NOMO-1 (cell line): ENCODE measurements at regions not wholly inside any gene's neighbourhood (a gene's known extent, or its start where the extent isn't known, plus 50 kb on each side); places are given as distances from the start of the nearest gene placed in this dataset.

Experiments
- DNase-seq, 2 experiments: peaks; one replicate each; lab custom pipeline; 2025; ENCODE audit not compliant: unreplicated experiment in 2 of 2; lab: John Stamatoyannopoulos, UW

DNA sequence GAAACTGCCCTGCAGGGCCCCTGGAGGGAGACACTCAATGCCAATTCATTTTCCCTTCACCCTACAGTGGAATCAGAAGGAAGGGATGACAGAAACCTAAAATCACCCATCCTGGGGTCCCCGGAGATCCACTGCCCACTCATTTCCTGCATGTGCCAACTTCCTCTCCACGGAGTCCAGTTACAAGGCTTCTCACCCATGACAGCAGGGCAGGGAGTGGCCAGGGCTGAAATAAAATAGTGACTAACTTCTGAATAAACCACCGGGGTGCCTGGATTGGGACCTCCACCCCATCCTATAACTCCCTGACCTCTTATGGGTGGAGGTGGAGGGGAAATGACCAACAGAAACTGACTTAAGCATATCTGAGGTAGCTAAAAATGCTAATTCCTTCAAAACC is 362.3 kb downstream of the MAFB start:
- DNase-seq = peak in 1 of 2 experiments; percentile 9

DNA sequence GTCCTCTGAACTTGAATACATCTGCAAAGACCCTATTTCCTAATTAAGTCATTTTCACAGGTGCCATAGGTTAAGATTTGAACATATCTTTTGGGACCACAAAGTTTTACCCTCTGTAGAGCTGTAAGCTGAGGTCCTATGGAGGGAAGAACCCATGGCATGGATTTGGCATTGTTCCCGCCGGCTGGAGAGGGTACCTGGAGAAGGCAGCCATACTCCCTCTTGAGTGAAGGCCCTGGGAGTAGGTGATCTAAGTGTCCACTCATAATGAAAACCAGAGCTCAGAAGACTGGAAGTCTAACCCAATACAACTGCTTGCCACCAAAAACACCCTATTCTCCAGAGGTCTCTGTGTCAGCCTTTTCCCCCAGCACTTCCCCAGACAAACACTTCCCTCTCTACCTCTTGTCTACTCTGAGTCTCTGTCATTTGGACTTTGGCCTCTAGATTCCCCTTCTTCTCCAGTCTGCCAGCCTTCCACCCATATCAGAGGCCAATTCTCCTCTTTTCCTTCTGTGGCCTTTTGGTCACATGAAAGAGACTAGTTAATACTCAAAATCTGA is 363.9 kb downstream of the MAFB start:
- DNase-seq = peak; percentile 5 to 16

DNA sequence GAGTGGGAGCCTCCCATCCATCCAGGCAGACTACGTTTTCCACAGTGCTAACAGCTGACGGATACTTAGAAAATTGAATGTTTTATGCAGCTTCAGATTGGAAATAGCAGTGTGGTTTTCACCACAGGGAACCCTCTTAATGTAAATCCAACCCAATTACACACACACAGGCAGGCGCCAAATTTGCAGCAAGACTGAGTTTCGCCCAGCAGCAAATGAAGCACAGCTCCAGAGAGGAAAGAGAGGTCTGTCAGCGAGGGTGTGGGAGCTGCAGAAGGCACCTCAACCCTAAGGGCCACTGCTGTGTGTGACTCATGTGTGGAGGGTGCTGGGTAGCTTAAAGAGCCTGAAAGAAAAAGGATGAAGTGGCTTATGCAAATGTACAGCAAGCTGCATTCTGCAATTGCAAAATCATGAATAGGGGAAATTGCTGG is 365.7 kb downstream of the MAFB start:
- peak; percentile 72 to 80 for DNase-seq

DNA sequence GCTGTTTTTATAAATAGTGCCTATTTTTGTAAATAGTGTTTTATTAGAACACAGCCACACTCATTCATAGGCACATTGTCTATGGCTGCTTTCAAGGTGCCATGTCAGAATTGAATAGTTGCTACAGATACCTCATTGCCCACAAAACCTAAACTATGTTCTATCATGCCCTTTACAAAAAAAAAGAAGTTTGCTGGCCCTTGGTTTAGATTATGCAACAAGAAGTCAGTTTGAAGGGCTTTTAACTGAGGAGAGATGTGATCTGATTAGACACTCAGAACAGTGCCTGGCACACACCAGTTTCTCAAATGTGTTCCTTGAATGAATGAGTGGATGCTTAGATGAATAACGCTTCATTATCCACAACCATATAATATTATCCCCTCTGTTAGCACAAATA is 366.1 kb downstream of the MAFB start:
- DNase-seq = peak; percentile 52 to 59

DNA sequence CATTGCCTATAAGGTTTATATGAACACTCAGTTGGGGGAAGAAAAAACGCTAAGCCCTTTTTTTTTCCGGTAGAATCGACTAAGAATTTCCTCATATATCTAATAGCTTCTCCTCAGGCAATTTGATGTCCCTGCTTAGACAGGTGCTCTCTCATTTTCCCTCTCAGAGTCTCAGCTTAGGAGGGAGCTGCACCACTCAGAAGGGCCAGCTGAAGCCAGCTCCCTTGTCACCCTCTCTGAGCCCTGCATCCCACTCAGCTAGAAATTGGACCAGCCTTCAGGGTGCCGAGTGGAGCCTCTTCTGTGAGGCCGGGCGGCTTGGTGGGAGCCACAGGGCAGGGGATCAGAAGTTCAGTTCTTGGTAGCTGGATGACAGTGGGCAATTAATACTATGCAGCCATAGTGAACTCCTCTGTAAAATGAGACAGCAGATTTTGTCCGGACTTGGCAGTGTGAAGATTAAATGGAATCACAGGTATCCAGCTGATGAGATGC is 368.5 kb downstream of the MAFB start:
- no peak for DNase-seq

DNA sequence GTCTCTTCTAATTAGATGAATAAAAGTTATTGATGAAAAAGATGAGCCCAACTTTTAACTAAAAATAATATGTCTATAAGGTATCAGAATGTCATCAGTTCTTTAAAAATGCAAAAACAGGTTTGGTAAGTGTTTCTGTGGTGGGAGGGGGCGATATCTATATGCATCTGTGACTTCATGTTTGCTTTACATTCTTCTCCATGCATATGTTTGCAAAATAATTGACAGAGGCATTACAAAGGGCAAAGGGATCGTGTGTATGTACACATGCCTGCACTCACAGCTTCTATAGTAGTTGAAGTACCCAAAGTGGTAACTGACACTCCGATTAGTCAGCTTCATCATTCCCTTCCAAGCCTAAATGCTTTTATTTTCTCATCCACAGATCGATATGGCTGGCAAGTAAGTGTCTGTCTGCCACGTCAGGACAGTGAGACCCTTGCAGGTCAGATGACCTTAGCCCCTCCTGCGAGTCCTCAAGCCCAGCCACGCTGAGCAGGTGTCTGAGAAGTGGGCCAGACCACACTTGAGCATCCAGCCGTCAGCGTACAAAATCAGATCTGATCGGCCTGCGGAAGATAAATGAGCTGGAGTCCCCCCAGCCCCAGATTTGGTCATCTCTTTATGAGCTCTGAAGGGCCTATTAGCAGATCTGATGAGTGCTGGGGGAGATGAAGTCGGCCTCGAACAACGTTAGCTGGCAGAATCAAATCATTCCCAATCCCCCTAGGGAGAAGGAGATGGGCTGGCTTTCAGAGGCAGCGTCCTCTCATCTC is 369.1 kb downstream of the MAFB start:
- no peak for DNase-seq

DNA sequence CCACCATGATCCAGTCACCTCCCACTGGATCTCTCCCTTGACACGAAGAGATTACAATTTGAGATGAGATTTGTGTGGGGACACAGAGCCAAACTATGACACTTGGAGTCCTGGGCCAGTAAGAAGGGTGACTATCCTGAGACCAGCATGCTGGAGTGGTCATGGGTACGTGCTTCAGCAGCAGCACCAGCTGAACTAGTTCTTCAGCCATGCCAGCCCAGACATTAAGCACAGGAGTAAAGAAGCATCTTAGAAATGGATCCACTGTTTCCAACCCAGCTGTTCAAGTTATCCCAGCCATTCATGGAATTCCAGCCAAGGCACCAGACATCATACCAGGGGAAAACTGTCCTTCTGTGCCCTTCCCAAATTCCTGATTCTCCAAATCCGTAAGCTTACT is 370.0 kb downstream of the MAFB start:
- no peak for DNase-seq

DNA sequence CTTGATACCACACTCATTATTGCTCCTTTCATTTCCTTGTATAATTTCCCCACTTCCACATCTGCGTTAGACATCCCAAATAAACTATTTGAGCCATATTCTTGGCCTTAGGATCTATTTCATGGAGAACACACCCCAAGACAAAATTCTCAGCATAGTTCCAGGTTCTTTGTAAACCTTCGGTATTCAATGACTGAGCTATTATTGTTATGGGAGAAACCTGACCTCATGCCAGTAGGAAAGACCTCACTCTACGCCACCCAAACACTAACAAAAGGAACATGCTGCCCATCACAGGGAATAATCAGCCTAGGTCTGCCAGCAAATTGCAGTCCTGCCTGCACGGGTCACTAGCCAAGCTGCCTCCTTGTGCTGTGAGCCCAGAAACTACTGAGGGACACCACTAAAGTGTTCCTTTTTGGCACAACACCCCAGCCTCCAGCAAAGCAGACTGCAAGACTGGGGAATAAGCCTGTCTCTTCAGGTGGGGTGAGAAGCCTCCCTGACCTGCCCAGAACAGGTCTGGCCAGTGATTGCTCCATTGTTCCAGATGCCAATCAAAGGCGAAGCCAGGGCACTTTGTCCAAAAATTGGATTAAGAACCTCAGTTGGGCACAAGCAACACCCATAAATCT is 371.8 kb downstream of the MAFB start:
- DNase-seq = no peak

DNA sequence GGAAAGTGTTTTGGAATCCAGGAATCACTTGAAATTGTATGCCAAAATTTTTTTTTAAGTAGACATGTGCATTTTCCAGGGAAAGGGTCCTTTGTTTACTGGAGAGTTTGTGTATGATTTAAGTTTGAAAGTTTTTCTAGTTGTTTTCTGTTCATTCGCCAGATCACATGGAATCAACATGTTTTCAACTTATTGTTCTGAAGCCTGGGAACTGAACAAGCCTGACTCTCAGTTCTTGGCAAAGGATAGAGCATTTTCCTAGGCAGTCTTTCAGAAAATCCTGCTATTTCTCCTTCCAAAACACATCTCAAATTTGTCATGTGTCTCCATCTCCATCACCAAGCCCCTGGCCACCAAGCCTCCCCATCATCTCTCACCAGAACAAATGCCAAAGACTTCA is 374.8 kb downstream of the MAFB start:
- DNase-seq = no peak

DNA sequence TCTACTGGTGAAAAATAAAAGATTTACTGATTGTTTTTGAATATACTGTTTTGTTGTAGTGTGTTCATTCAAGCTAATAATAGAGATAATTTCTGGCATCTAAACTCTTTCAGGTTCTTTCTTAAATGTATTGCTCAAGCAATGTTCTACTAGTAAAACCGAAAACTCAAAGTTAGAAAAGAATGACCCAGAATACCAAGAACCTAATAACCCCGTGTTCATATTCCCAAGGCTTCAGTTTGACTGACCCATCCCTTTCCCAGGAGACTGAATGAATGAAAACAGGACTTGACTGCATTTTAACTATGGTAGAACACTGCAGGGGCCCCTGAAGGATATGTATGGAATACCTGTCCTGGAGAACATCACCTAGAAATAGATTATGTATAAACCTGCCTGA is 375.3 kb downstream of the MAFB start:
- DNase-seq = no peak

DNA sequence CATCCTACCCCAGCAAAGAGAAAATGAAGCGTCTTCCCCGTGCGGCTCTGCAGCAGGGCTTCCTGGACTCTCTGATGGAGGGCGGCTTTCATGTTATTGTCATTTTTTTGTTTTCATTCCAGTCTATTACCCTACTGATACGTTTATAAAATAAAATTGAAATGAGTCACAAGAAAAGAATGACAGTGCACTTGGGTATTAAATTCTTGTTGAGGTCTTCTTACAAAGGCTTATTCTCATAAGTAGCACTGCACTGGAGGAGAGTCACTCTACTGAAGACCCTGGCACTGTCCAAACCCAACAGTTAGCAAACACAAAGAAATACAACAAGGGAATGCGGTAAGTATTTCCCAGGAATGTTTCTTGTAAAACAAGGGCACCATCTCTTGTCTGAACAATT is 379.3 kb downstream of the MAFB start:
- DNase-seq = no peak

DNA sequence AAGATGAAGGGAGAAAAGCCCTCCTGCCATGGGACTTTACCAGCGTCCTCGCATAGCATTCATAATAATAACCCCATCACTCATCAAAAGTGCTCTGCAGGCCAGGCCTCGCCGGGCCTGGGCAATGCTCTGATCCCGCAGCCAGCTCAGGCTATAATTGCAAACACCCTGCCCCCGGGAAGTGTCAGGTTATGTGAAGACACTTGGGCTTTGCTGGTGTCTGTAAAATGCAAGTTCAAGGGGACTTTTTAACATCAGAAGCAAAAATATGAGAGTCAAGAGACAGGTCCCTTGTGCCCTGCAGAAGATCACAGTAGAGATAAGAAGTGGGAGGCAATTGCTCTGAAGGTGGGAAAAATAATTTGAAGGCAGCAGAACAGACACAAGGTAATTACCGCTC is 381.0 kb downstream of the MAFB start:
- no peak for DNase-seq

DNA sequence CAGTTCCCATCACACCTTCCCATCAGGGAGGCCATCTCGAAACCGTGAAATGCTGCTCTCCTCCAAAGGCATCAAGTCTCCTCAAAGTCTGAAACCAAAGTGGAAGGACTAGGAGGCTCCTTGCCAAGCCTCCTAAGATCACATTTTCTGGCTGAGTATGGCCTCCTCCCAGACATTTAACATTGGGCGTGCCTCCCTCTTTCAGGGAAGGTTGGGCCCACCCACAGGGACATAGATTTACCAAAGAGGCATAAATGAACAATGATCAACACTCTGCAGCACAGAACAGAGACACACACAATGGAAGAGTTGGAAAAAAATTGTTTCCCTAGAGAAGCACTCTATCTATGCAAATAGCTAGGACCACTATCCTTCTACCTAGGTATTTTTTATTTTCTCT is 381.8 kb downstream of the MAFB start:
- no peak for DNase-seq

DNA sequence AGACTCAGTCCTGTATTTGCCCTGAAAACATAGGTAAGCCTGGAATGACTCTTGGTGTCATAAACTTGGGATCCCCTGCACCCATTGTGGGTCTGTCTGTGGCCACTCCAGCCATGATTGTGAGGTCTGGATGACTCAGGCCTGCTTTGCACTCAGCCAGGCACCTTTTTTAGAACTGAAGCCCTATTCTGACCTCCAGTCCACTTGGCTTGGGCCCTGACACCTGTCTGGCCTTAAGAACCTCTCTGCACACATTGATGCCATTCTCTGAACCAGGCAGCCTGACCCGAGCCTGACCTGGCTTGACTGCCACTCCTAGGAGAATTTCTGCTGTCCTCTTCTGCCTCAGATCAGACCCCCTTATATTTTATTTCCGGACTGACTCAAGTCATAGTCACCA is 383.7 kb downstream of the MAFB start:
- no peak for DNase-seq

DNA sequence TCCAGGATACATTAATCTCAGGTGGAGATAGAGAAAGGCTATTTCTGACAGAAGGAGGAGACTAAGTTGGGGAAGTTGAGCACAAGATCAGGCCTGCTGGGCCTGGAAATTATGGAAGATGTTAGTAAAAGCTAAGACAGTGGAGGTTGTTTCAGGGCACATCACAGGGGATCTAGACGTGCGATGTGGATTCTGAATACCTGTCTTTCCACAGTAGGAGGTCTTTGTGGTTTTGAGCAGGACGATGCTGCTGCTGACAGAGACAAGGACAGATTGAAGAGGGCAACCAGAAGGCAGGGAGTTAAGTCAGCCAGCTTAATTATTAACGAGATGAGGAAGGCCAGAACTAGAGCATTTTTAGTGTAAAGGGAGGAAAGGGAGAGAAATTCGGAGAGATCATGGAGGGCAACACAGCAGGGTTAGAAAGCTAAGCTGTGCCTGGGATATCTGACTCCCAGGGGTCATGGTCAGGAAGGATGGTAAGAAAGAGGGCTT is 384.9 kb downstream of the MAFB start:
- DNase-seq = no peak

DNA sequence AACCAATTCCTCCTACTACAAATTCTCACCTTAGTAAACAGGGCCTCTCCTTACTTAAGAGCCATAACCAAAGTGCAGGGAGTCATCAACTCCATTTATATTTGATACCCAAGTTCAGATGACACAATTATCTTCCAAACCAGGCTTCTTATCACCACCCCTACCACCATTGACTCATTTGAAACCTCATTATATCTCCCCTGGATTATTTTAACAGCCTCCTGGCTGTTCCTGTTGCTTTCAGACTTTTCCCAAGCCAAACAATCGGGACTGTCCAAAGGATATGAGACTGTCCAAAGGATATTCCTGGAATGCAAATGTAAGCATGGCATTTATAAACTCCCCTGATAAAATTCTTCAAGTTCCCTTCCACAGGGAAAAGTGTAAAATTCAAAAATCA is 394.3 kb downstream of the MAFB start:
- no peak for DNase-seq

DNA sequence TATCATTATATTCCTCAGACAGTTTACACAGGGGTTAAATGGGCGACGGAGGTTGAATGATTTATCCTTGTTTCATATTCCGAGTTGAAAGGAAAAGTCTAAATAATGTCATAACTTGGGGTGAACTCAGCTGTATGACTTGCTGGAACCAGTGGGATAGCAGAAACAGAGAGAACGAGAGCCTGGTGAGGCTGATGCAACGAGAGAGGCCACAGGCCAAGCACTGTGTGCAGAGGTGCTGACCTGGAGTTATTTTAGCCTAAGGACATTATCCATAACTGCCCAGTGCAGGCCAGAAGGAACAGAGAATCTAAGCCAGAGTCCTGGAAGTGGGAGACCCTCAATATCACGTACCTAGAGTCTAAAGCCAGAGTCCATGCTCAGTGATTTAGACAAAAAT is 394.9 kb downstream of the MAFB start:
- DNase-seq = no peak

DNA sequence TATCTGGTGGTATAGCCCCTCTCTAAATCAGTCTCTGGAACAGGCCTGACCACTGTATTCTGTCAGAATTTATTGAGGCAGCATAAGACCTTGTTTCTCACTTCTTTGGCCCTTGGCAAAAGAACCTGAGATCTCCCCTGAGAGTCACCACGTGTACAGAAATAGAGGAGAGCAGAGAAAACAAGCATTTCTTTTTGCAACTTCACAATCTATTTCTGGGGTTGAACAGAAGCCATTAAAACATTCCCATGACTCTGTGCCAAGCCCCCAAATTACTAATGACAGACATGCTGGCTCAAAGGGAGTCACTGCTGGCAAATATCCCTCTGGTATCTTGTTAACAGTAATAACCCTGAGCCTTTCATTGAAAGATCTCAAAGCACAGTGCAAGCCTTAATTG is 395.3 kb downstream of the MAFB start:
- no peak for DNase-seq

DNA sequence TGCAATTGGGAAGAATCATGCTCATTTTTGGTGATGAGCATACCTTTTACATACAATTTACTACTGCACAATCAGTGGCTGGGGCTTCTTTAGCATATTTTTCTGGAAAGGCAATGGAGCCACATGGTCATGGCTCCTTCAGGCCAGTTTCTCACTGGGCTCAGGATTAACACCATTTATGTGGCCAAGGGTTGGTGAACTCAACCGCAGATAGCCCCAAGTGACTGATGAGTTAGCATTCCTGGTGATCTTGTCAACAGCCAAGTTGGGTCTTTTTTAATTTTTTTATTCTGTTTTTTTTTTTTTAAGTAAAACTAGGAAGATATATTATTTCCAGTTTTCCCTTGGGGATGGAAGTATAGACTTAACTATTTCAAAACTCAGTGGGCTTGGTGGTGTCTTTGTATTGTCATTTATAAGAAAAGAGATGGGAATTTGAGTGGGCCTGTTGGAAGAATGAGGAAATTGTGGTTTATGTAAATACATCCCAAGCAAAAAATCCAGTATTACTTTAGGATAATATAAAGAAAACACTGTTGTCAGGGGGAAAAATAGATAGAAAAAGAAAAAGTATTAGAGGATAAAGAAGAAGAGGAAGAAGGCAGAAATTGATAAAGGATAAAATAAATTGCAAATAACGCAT is 397.4 kb downstream of the MAFB start:
- no peak for DNase-seq

DNA sequence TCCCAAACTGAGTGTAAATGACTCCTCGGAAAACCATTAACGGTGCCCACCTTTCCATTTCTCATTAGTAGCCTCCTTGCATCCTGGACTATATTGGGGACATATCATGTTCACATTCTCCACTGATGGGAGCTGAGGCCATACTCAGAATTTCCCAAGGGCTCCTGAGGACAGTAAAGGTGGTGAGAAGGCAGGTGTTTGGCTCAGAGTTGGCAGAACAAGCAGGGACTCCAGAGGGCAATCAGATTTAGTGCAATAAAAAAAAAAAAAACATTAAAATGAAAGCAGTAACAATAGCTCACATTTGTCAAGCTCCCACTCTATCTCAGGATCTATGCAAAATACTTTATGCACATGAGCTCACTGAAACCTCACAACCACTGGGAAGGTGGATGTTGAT is 401.4 kb downstream of the MAFB start:
- DNase-seq = no peak

DNA sequence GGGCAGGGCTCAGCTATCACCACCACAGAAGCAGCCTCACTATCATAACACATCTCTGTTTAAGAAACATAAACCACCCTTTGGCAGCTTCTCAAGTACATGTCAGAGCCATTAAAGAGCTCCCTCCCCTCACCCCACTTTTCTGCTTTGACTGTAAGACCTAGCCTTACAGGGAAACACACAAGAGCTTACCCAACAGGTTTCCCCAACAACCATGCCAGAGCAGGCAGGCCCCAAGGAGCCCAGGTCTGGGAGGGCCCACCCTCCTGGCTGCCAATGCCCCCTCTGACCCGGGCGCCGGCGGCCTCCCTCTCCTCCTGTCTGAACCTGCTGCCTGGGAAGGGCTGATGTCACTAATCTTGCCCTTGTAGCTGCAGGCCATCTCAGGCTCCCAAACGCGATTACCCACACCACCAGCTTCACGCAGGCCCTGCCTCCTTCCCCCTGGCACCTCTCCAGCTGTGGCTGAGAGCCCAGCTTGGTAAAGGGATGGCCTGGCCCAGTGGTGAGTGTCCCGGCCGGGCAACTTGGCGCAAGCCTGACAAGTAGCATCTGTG is 402.0 kb downstream of the MAFB start:
- no peak for DNase-seq
